GM12891 (cell line): ENCODE measurements at regions not wholly inside any gene's neighbourhood (a gene's known extent, or its start where the extent isn't known, plus 50 kb on each side); places are given as distances from the start of the nearest gene placed in this dataset.

Experiments used
- DNase-seq: peaks from one replicate; pipeline ENCODE4 v3.0.0; 2011; ENCODE audit warnings: low spot score; ENCODE audit not compliant: insufficient read length
- FAIRE-seq: peaks from 2 replicates; lab custom pipeline; 2011; peaks lifted over from hg19 to GRCh38; lab: Jason Lieb, UNC
- PAX5 ChIP-seq: IDR thresholded peaks from 2 replicates; pipeline ENCODE4 v1.6.1; 2011; ENCODE audit warnings: low read length, moderate library complexity, mild to moderate bottlenecking; ENCODE audit not compliant: insufficient read depth, severe bottlenecking
- POLR2A ChIP-seq: IDR thresholded peaks from 2 replicates; pipeline ENCODE4 v1.6.1; 2011; ENCODE audit warnings: low read depth, low read length, control low read depth
- POLR2AphosphoS5 ChIP-seq: IDR thresholded peaks from 2 replicates; pipeline ENCODE4 v1.6.1; 2011; ENCODE audit warnings: low read depth, low read length, control low read depth
- POU2F2 ChIP-seq: IDR thresholded peaks from 2 replicates; pipeline ENCODE4 v1.6.1; 2011; ENCODE audit warnings: low read depth, mild to moderate bottlenecking, control low read depth, low read length, moderate library complexity
- SPI1 ChIP-seq: IDR thresholded peaks from 2 replicates; pipeline ENCODE4 v1.6.1; 2011; ENCODE audit warnings: low read depth, low read length, control low read depth
- TAF1 ChIP-seq: IDR thresholded peaks from 2 replicates; pipeline ENCODE4 v1.6.1; 2011; ENCODE audit warnings: low read depth, low read length, control low read depth

DNA sequence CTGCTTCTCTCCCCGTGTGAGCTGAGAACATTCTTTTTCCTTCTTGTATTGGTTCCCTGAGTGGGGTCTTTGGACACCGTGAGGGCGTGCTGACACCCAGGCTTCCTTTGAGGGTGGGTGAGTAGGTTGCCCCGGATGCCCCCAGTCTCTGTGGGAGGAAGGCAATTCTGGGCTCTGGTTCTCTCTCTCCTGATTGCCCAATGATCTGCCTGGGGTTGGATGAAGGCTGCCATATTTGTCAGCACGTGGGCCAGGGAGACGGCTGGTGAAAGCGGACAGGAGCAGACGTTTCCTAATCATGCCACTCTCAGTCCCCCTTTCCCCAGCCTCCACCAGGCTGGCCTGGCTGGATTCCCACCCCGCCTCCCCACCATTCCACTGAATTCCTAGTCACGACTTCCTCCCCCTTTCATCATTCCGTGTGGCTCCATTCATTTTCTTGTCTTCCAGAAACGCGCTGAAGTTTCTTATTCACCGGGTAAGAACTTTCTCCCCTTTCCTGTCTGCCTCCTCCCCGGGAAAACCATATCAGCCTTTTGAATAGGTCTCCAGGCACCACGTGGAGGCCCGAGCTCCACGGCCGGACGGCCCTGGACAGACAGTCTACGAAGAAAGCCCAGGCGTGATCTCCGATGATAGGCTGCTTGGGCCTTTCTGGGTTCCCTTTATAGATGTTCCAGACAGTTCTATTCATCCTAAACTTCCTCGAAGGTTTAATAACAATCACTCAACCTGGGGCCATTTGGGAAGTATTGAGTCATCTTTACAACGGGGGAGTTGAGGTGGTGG, 98.7 kb upstream of the NPTX2 start:
- DNase-seq (no peak), FAIRE-seq (no peak)
- TF ChIP-seq SPI1, result no peak
- no peak for TF ChIP-seq PAX5
- no peak for TF ChIP-seq POU2F2
- no peak for TF ChIP-seq POLR2A
- no peak for TF ChIP-seq POLR2AphosphoS5
- TF ChIP-seq TAF1, result no peak

DNA sequence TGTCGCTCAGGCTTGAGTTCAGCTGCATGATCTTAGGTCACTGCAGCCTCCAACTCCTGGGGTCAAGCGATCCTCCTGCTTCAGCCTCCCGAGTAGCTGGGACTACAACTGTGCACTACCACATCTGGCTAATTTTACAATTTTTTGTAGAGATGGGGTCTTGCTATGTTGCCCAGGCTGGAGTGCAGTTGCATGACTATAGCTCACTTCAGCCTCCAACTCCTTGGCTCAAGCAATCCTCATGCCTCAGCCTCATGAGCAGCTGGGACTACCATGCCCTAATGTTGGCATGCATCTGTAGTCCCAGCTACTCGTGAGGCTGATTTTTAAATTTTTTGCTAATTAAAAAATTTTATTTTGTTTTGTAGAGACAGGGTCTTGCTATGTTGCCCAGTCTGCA, 101.9 kb upstream of the NPTX2 start:
- TF ChIP-seq POLR2AphosphoS5, result no peak
- no peak for DNase-seq
- FAIRE-seq, result no peak

DNA sequence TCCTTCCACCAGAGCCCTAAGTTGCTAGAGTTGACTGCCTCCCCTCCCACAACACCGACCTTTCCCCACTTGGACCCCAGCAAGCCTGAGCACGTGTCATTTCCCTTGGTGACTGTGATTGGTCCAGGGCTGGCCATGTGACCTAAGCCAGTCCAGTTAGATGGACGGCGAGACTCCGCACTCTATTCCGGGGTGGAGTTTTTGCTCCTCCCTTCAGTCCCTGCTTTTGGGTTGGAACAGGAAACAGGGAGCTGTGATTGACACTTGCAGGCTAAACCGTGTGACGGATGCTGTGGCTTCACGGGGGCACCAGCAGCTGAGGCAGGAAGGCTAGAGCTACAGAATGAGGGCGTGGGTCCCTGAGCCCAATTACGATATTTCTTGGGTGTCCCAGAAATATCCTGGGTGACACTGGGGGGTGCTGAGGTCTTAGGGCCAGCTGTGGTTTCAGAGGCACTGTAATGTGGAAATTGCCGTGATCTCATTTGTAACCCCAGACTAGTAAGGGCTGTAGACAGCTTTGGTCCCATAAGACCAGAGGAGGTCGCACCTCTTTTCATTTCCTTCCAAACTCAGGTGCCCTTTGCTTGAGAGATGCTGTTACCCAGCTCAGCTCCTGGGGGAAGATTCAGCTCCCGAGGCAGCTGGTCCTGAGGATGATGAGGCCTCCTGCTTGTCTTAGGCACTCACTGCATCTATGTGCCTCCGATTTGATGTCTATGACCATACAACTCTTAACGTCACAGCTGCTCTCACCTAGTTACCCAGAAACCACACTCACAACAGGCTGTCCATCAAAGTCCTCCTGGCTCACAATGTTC, 102.7 kb upstream of the NPTX2 start:
- DNase-seq, result no peak
- TF ChIP-seq TAF1, result no peak
- TF ChIP-seq SPI1, result no peak
- TF ChIP-seq POLR2A, result no peak
- no peak for TF ChIP-seq POLR2AphosphoS5
- FAIRE-seq, result no peak

DNA sequence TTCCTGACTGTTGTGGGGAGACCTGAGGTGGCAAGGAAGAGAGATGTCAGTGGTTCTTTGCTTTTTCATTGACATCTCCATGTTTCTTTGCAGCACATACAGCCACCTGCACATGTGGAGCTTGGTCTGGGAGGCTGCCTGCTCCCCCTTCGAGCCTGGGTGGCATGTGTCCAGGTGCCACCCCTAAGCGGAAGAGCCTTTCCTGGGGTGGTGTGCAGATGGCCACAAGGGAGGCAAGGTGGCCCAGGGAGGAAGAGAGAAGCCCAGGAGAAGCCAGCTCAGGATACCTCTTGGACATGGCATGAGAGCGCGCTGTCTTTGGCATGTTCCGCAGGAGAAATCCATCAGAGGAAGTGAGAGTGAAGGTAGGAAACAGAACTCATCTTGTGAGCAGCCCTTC, 105.9 kb upstream of the NPTX2 start:
- no peak for DNase-seq
- no peak for TF ChIP-seq POLR2AphosphoS5
- TF ChIP-seq POU2F2, result no peak
- no peak for TF ChIP-seq SPI1
- TF ChIP-seq POLR2A, result no peak
- TF ChIP-seq PAX5, result no peak
- no peak for TF ChIP-seq TAF1
- FAIRE-seq, result no peak

DNA sequence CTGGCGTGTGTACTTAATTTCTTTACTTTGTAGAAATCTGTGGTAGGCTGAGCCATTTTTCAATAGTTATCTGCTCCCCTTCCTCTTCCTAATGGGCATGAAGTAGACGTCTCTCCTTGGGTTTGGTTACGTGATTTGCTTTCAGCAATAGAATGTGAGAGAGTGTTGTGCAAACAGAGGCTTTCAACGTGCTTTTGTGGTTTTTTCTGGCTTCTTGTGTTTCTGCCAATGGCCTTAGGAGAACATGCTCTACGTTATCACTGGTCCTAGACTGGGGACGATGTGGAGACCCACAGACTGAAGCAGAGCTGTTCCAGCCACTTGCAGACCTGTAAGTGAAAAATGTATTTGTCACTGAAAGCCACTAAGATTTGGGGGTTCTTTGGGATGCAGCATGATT, 107.2 kb upstream of the NPTX2 start:
- FAIRE-seq (no peak), DNase-seq (no peak)
- no peak for TF ChIP-seq POU2F2
- TF ChIP-seq PAX5, result no peak
- no peak for TF ChIP-seq TAF1
- TF ChIP-seq SPI1, result no peak
- TF ChIP-seq POLR2AphosphoS5, result no peak
- TF ChIP-seq POLR2A, result no peak

DNA sequence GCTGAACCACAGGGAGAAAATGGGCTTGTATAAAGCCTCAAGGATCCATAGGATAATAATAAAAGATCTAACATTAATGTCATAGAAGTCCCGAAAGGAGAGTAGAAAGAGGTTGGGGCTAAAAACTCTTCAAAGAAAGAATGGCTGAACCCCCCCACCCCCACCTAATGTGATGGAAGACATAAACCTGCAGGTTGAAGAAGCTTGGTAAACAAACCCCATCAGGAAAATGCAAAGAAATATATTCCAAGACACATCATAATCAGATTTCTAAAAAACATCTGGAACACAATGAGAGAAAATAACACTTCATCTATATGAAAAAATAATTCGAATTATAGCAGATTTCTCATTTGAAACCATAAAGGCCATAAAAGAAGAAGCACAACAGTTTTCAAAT, 105.6 kb upstream of the BAIAP2L1 start:
- FAIRE-seq, result no peak
- DNase-seq, result no peak
- TF ChIP-seq POLR2A (no peak), POLR2AphosphoS5 (no peak), PAX5 (no peak), TAF1 (no peak), SPI1 (no peak), POU2F2 (no peak)

DNA sequence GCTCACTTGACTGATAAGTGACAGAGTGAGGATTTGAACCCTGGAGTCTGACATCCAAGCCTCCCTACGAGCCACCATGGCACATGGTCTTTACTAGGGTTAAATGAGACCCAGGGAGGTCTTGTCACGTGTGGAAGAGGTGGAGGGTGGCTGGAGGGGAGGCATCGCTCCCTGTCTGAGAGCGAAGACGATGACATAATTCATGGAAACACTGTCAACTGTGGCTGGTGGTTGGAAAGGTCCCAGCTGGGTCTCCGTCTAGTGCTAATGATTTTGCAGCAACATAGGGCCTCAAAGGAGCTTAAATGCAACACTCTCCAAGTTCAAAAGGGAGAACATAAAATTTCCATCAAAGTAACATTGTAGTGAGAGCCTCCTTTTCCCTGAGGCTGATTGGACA, 99.9 kb upstream of the BAIAP2L1 start:
- no peak for DNase-seq
- no peak for TF ChIP-seq TAF1
- TF ChIP-seq PAX5, result no peak
- no peak for TF ChIP-seq POU2F2
- no peak for TF ChIP-seq POLR2A
- TF ChIP-seq SPI1, result no peak
- TF ChIP-seq POLR2AphosphoS5, result no peak
- no peak for FAIRE-seq

DNA sequence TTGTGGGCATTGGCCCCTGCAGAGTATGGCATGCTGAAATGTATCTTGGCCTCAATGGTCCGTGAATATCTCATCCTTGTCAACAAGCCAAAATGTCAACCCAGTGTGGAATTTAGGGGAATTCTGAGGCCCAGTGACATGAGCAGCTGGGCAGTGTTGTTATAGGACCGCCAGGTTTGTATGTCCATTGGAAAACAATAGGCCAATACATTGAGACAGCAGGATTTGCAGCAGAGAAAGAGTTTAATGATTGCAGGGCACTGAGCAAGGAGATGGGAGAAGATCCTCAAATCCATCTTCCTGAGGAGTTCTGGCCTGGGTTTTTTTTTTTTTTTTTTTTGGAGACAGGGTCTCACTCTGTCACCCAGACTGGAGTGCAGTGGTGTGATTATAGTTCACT, 95.7 kb upstream of the BAIAP2L1 start:
- FAIRE-seq (no peak), DNase-seq (no peak)
- TF ChIP-seq POLR2A (no peak), PAX5 (no peak), TAF1 (no peak), POLR2AphosphoS5 (no peak), SPI1 (no peak), POU2F2 (no peak)

DNA sequence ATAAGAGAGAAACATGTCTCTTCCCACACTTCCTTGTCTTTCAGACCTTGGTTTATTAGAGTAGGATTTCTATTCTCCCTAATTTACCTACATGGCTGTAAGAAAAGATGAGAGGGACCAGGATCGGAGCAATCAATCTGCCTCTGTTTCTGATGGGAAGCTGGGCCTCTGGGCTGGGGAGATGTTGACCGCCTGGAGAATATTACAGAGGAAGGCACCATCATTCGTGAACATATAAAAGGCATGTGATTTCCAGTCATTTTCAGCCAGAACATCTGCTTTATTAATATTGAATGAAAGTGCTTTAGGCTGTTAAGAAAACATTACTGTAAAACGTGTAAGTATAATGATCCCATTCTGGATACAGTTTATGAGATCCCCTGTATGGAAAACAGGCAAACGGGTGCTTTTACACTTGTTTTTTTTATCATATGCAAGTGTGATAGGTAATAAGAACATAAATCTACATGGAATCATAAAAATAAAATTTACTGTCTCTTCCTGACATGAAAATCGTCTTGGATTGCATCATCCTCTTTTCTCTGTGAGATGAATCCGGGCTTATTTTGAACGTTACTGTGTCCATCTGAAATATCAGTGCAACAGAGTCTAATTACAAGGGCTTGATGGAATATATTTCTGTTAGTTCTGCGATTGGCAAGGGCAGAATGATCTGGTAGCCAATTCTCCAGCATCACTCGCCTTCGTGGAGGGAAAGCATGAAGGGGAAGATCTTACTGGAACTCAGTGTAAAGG, 94.5 kb upstream of the BAIAP2L1 start:
- TF ChIP-seq POLR2A (no peak), TAF1 (no peak), POLR2AphosphoS5 (no peak), SPI1 (no peak), POU2F2 (no peak), PAX5 (no peak)
- DNase-seq (no peak), FAIRE-seq (no peak)
